ENCODE measurements at regions not wholly inside any gene's neighbourhood (a gene's known extent, or its start where the extent isn't known, plus 50 kb on each side); places are given as distances from the start of the nearest gene placed in this dataset.

DNA sequence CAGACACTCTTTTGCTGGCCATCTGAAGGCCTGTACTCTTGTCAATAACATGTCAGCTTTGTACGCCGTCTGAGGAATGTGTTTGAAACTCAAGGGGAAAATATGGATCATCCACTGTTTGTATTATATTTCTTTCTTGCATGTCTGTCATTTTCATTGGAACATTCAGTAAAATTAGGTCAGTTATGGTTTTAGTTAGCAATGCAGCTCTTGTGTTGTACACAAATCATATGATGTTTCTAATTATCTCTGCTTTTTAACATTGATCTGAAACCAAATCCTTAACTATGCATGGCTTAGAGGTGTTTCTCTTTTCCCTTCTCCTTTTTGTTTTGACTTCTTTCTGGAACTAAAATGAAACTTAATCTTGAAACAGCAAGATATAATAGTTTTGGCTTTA is 333.6 kb upstream of the PRICKLE1 start (continued):
- TF ChIP-seq NFYA (IDR thresholded peaks at IDR 0.05; ENCODE audit: borderline replicate concordance, low read depth, low read length) (no peak), SREBF2 (IDR thresholded peaks at IDR 0.05; ENCODE audit: low read length) (no peak)

- TF ChIP-seq, protein P1, sequence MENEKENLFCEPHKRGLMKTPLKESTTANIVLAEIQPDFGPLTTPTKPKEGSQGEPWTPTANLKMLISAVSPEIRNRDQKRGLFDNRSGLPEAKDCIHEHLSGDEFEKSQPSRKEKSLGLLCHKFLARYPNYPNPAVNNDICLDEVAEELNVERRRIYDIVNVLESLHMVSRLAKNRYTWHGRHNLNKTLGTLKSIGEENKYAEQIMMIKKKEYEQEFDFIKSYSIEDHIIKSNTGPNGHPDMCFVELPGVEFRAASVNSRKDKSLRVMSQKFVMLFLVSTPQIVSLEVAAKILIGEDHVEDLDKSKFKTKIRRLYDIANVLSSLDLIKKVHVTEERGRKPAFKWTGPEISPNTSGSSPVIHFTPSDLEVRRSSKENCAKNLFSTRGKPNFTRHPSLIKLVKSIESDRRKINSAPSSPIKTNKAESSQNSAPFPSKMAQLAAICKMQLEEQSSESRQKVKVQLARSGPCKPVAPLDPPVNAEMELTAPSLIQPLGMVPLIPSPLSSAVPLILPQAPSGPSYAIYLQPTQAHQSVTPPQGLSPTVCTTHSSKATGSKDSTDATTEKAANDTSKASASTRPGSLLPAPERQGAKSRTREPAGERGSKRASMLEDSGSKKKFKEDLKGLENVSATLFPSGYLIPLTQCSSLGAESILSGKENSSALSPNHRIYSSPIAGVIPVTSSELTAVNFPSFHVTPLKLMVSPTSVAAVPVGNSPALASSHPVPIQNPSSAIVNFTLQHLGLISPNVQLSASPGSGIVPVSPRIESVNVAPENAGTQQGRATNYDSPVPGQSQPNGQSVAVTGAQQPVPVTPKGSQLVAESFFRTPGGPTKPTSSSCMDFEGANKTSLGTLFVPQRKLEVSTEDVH (IDR thresholded peaks at IDR 0.05; ENCODE audit: low read depth, partially characterized antibody) = no peak
- TF ChIP-seq IKZF1 (conservative IDR thresholded peaks at IDR 0.05) = no peak
- TF ChIP-seq STAT1 (conservative IDR thresholded peaks at IDR 0.05) = no peak
- no peak for TF ChIP-seq BRCA1 (IDR thresholded peaks at IDR 0.05; ENCODE audit: low read depth, low read length)
- TF ChIP-seq ETV6 (conservative IDR thresholded peaks at IDR 0.05 in 1 of 2, IDR thresholded peaks at IDR 0.05 in 1 of 2; ENCODE audit: borderline replicate concordance in 1 of 2, low read depth in 1 of 2) = no peak
- TF ChIP-seq, protein P2, sequence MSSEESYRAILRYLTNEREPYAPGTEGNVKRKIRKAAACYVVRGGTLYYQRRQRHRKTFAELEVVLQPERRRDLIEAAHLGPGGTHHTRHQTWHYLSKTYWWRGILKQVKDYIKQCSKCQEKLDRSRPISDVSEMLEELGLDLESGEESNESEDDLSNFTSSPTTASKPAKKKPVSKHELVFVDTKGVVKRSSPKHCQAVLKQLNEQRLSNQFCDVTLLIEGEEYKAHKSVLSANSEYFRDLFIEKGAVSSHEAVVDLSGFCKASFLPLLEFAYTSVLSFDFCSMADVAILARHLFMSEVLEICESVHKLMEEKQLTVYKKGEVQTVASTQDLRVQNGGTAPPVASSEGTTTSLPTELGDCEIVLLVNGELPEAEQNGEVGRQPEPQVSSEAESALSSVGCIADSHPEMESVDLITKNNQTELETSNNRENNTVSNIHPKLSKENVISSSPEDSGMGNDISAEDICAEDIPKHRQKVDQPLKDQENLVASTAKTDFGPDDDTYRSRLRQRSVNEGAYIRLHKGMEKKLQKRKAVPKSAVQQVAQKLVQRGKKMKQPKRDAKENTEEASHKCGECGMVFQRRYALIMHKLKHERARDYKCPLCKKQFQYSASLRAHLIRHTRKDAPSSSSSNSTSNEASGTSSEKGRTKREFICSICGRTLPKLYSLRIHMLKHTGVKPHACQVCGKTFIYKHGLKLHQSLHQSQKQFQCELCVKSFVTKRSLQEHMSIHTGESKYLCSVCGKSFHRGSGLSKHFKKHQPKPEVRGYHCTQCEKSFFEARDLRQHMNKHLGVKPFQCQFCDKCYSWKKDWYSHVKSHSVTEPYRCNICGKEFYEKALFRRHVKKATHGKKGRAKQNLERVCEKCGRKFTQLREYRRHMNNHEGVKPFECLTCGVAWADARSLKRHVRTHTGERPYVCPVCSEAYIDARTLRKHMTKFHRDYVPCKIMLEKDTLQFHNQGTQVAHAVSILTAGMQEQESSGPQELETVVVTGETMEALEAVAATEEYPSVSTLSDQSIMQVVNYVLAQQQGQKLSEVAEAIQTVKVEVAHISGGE (CRISPR knock-in tag; IDR thresholded peaks at IDR 0.05) = no peak
- TF ChIP-seq JUND (IDR thresholded peaks at IDR 0.05; ENCODE audit: low read depth, low read length) = no peak
- TF ChIP-seq, protein P3, sequence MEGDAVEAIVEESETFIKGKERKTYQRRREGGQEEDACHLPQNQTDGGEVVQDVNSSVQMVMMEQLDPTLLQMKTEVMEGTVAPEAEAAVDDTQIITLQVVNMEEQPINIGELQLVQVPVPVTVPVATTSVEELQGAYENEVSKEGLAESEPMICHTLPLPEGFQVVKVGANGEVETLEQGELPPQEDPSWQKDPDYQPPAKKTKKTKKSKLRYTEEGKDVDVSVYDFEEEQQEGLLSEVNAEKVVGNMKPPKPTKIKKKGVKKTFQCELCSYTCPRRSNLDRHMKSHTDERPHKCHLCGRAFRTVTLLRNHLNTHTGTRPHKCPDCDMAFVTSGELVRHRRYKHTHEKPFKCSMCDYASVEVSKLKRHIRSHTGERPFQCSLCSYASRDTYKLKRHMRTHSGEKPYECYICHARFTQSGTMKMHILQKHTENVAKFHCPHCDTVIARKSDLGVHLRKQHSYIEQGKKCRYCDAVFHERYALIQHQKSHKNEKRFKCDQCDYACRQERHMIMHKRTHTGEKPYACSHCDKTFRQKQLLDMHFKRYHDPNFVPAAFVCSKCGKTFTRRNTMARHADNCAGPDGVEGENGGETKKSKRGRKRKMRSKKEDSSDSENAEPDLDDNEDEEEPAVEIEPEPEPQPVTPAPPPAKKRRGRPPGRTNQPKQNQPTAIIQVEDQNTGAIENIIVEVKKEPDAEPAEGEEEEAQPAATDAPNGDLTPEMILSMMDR (IDR thresholded peaks at IDR 0.05 in 2 of 3, conservative IDR thresholded peaks at IDR 0.05 in 1 of 3; ENCODE audit: control insufficient read depth in 2 of 3, extremely low read depth in 1 of 3, insufficient read depth in 1 of 3, low read depth in 3 of 3, low read length in 3 of 3) = no peak
- no peak for TF ChIP-seq CBX5 (IDR thresholded peaks at IDR 0.05; ENCODE audit: low read depth)
- TF ChIP-seq MTA2 (IDR thresholded peaks at IDR 0.05; ENCODE audit: low read depth) = no peak
- TF ChIP-seq HDAC2 (IDR thresholded peaks at IDR 0.05) = no peak
- TF ChIP-seq RBBP5 (conservative IDR thresholded peaks at IDR 0.05) = no peak
- TF ChIP-seq, protein P4, sequence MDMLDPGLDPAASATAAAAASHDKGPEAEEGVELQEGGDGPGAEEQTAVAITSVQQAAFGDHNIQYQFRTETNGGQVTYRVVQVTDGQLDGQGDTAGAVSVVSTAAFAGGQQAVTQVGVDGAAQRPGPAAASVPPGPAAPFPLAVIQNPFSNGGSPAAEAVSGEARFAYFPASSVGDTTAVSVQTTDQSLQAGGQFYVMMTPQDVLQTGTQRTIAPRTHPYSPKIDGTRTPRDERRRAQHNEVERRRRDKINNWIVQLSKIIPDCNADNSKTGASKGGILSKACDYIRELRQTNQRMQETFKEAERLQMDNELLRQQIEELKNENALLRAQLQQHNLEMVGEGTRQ (IDR thresholded peaks at IDR 0.05; ENCODE audit: borderline replicate concordance, low read depth, low read length) = no peak
- no peak for TF ChIP-seq PAX5 (IDR thresholded peaks at IDR 0.05; ENCODE audit: borderline replicate concordance, low read depth, low read length)
- no TSS peak for BruUV-seq (replicated peaks)
- CTCF ChIA-PET = no interaction called here
- Histone ChIP-seq H3K4me2 (ENCODE audit: control insufficient read depth, insufficient read depth) (no peak overlapping the region), H3K79me2 (ENCODE audit: control insufficient read depth, insufficient read depth, low read length) (no peaks in the 10 kb centered on the region), H3K27ac (ENCODE audit: control insufficient read depth, insufficient read depth) (no peak overlapping the region), H3K27me3 (replicated peaks in 1 of 2; ENCODE audit: control insufficient read depth in 2 of 2, insufficient read depth in 2 of 2, low read length in 1 of 2) (no peaks in the 10 kb centered on the region), H4K20me1 (ENCODE audit: control insufficient read depth, insufficient read depth) (no peaks in the 10 kb centered on the region), H3K9me3 (replicated peaks; ENCODE audit: control insufficient read depth, insufficient read depth, low read length) (no peaks in the 10 kb centered on the region), H3K4me3 (no peak overlapping the region), H2AFZ (ENCODE audit: control insufficient read depth, low read depth, low read length) (no peak overlapping the region), H3K36me3 (ENCODE audit: control insufficient read depth in 2 of 2, insufficient read depth in 2 of 2, low read length in 1 of 2) (no peaks in the 10 kb centered on the region), H3K9ac (ENCODE audit: control insufficient read depth, insufficient read depth, low read length) (no peak overlapping the region), H3K4me1 (ENCODE audit: control insufficient read depth, insufficient read depth, low read length) (no peaks in the 10 kb centered on the region)
- intact Hi-C loops (cut with micrococcal nuclease; ENCODE audit: unreplicated experiment) = no loop called here
- in situ Hi-C loops (cut with MboI) = no loop called here
- DNase-seq (ENCODE audit: low read depth, low spot score) (no peak), ATAC-seq (no peak), FAIRE-seq (no peak)
- 0% methylated on average over 3 of the region's 3 CpGs for WGBS (ENCODE audit: insufficient coverage, insufficient replicate concordance, low lambda C conversion rate, missing lambda C conversion rate)
- RAD21 ChIA-PET (ENCODE audit: unreplicated experiment) = no interaction called here
- POLR2A ChIA-PET = no interaction called here
- SMC1A ChIA-PET (ENCODE audit: uncharacterized antibody, unreplicated experiment) = no interaction called here
These were observed 332.9 kb upstream of the PRICKLE1 start for GRCh38 chr12:42922505-42922850.

Data from GM12878 (cell line).